Activated T-cell treated with anti-CD3 and anti-CD28 coated beads, Interleukin-2, amount 50 U/mL, for 72 hours (primary cell): ENCODE measurements at regions not wholly inside any gene's neighbourhood (a gene's known extent, or its start where the extent isn't known, plus 50 kb on each side); places are given as distances from the start of the nearest gene placed in this dataset.

ENCODE experiments used
- ATAC-seq, 2 donors: fragments of 150-1000 bp; cut with Tn5 transposase; replicated peaks in 1 of 2; 2 replicates each; pipeline ENCODE4 v1.10.0; 2021; ENCODE audit warnings: moderate library complexity in 2 of 2, mild to moderate bottlenecking in 1 of 2
- DNase-seq, 2 donors: peaks; one replicate each; pipeline ENCODE4 v3.0.0; 2021 to 2022; ENCODE audit warnings: mixed read lengths in 1 of 2
- H3K27ac Mint-ChIP-seq: one replicate; pipeline ENCODE4 v1.8.0; 2022; ENCODE audit warnings: mild to moderate bottlenecking, moderate library complexity, mixed read lengths
- H3K27me3 Mint-ChIP-seq: one replicate; pipeline ENCODE4 v1.8.0; 2022; ENCODE audit warnings: low read depth, mixed read lengths
- H3K36me3 Mint-ChIP-seq, 2 donors: one replicate each; pipeline ENCODE4 v1.8.0; 2022; ENCODE audit warnings: mixed read lengths in 2 of 2, mild to moderate bottlenecking in 1 of 2; ENCODE audit not compliant: insufficient read depth in 2 of 2
- H3K4me1 Mint-ChIP-seq: one replicate; pipeline ENCODE4 v1.8.0; 2022; ENCODE audit warnings: low read depth, mixed read lengths
- H3K4me3 Mint-ChIP-seq, 2 donors: one replicate each; pipeline ENCODE4 v1.8.0; 2022; ENCODE audit warnings: mild to moderate bottlenecking in 2 of 2, mixed read lengths in 2 of 2, moderate library complexity in 2 of 2
- H3K9me3 Mint-ChIP-seq, 2 donors: one replicate each; pipeline ENCODE4 v1.8.0; 2022; ENCODE audit warnings: mixed read lengths in 2 of 2

DNA sequence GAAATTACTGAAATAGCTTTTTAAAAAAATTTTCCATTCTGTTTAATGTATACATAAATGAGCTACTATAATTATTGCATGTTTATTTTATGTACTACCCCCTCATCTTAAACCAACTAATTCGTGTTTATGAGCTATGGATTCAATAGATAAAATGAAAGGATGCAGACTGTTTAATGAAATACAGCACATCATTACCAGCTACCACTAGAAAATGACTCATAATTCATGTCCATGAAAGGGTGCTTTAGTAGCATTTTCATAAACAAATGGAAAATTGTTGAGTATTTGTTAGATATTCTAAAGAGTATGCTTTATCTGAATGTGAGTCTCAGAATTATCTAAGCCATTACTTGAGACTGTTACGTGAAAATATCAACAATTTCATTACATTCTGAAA lies 1590.1 kb downstream of the HACE1 start:
- H3K27ac Mint-ChIP-seq: no peak overlapping the region
- H3K4me3 Mint-ChIP-seq: no peak overlapping the region
- peaks cover 1 to 6% of the 10 kb centered on the region in 2 donors for H3K9me3 Mint-ChIP-seq
- no peaks in the 10 kb centered on the region for H3K27me3 Mint-ChIP-seq
- H3K4me1 Mint-ChIP-seq: no peaks in the 10 kb centered on the region
- DNase-seq (no peak), ATAC-seq (no peak)
- no peaks in the 10 kb centered on the region for H3K36me3 Mint-ChIP-seq

DNA sequence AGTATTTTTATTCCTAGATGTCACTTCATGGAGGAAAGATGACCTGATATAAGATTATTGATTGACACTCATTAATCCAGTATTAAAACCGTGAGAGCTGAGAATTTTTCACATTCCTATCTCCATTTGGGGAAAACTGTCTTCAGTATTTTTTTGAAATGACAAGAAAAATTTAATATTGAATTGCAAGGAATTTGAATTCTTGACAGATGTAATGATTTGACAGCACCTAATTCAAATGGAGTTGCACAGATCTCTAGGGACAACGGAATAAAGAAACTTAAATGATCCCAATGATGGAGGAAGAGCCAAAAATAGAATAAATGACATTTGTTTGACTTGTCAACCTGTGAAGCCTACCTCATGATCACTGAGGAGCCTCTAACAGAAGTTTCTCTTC lies 1591.4 kb downstream of the HACE1 start:
- DNase-seq (no peak), ATAC-seq (no peak)
- Mint-ChIP-seq H3K9me3 (peaks cover 1 to 6% of the 10 kb centered on the region in 2 donors), H3K27ac (no peak overlapping the region), H3K4me1 (no peaks in the 10 kb centered on the region), H3K27me3 (no peaks in the 10 kb centered on the region), H3K4me3 (no peak overlapping the region), H3K36me3 (no peaks in the 10 kb centered on the region)

DNA sequence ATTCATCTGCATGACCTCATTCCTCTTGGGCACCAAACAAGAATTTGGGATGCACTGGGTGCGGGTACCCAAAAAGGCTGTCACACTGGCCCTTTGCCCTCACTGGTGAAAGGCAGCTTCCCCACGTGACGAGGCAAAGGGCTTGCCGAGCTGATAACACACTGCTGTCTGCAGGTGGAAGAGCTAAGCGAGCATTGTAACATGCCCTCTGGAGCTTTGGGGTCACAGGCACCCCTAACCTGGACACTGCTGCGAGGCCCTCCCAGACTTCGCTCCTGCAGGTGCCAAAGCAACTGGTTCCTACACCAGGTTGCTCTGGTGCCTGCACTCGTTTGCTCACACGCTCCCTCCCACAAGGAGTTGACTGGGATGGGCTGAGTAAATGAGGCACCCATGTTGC lies 1595.7 kb downstream of the HACE1 start:
- ATAC-seq: no peak
- no peak overlapping the region for H3K27ac Mint-ChIP-seq
- peaks cover 3 to 8% of the 10 kb centered on the region in 2 donors for H3K9me3 Mint-ChIP-seq
- no peaks in the 10 kb centered on the region for H3K27me3 Mint-ChIP-seq
- H3K4me1 Mint-ChIP-seq: no peaks in the 10 kb centered on the region
- DNase-seq: no peak
- H3K4me3 Mint-ChIP-seq: no peak overlapping the region
- H3K36me3 Mint-ChIP-seq: peaks cover 0 to 2% of the 10 kb centered on the region in 2 donors

- DNase-seq (no peak), ATAC-seq (no peak)
- H3K4me1 Mint-ChIP-seq: no peaks in the 10 kb centered on the region
- no peaks in the 10 kb centered on the region for H3K27me3 Mint-ChIP-seq
- H3K36me3 Mint-ChIP-seq: no peaks in the 10 kb centered on the region
- H3K27ac Mint-ChIP-seq: no peak overlapping the region
- no peak overlapping the region for H3K4me3 Mint-ChIP-seq
- peaks cover 0 to 9% of the 10 kb centered on the region in 2 donors for H3K9me3 Mint-ChIP-seq
These were observed 1604.6 kb downstream of the HACE1 start for GRCh38 chr6:103255132-103255531.

- H3K4me1 Mint-ChIP-seq: no peaks in the 10 kb centered on the region
- peaks cover 4 to 12% of the 10 kb centered on the region in 2 donors for H3K9me3 Mint-ChIP-seq
- H3K36me3 Mint-ChIP-seq: no peaks in the 10 kb centered on the region
- H3K27me3 Mint-ChIP-seq: no peaks in the 10 kb centered on the region
- H3K4me3 Mint-ChIP-seq: no peak overlapping the region
- H3K27ac Mint-ChIP-seq: no peak overlapping the region
- DNase-seq: no peak
- ATAC-seq: no peak
These were observed 1622.8 kb downstream of the HACE1 start for GRCh38 chr6:103236923-103237322.

DNA sequence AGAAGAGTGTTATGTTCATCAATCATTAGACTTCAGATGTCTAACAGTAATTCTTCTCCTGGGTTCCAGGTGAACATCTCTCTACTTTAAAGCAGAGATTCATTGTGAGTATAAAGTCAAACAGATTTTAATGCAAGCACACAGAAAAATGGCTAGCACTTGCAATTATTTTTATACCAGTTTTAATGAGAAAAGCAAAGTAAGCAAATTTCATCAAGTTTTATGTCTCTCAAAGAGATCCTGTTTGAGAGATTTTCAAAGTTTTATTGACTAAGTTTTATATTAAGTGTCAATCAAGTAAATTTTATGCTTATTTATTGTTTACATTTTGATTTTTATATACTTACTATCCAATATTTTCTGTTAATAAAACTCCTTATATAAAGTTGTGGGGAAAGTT lies 1628.5 kb downstream of the HACE1 start:
- H3K27ac Mint-ChIP-seq: no peak overlapping the region
- DNase-seq (no peak), ATAC-seq (no peak)
- H3K36me3 Mint-ChIP-seq: no peaks in the 10 kb centered on the region
- H3K27me3 Mint-ChIP-seq: no peaks in the 10 kb centered on the region
- H3K9me3 Mint-ChIP-seq: peaks cover 1 to 2% of the 10 kb centered on the region in 2 donors
- H3K4me1 Mint-ChIP-seq: no peaks in the 10 kb centered on the region
- H3K4me3 Mint-ChIP-seq: no peak overlapping the region

- Mint-ChIP-seq H3K4me3 (no peak overlapping the region), H3K4me1 (no peaks in the 10 kb centered on the region), H3K27ac (no peak overlapping the region), H3K9me3 (peaks cover 0 to 6% of the 10 kb centered on the region in 2 donors), H3K27me3 (no peaks in the 10 kb centered on the region), H3K36me3 (no peaks in the 10 kb centered on the region)
- DNase-seq (no peak), ATAC-seq (no peak)
These were observed 1643.9 kb downstream of the HACE1 start for GRCh38 chr6:103215847-103216246.

DNA sequence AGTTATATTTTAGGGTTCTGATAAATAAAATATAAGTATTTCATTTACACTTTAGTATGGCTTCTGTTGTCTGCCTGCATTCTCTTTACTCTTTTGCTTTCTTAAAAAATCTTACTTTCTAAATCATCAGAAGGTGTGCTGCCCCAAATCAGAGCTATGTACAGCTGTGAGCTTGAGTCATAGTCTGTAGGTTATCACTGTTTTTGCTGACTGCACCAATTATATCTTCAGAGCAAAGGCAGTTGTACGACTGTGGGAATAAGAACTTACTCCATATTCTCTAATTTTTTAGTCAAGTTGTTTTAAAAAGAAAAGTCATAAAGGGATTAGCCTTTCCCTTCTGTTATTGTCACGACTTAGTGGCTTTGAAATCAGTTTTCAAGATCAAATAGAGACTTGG lies 1649.0 kb downstream of the HACE1 start:
- H3K36me3 Mint-ChIP-seq: no peaks in the 10 kb centered on the region
- no peak overlapping the region for H3K27ac Mint-ChIP-seq
- no peak overlapping the region for H3K4me3 Mint-ChIP-seq
- peaks cover 3 to 5% of the 10 kb centered on the region in 2 donors for H3K9me3 Mint-ChIP-seq
- no peaks in the 10 kb centered on the region for H3K4me1 Mint-ChIP-seq
- ATAC-seq (no peak), DNase-seq (no peak)
- no peaks in the 10 kb centered on the region for H3K27me3 Mint-ChIP-seq

DNA sequence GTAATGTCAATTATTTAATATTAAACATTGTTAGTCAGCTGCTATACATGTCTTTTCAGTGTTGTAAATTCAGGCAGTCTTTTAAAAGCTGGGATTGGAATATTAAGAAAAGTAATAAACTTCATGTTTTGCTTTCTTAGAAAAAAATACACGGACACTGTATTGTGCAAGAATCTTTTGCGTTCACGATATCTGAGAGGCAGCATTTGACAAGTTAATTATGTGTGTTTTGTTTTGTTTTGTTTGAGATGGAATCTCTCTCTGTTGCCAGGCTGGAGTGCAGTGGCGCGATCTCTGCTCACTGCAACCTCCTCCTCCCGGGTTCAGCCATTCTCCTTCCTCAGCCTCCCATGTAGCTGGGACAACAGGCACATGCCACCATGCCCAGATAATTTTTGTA lies 1661.3 kb downstream of the HACE1 start:
- no peak overlapping the region for H3K4me3 Mint-ChIP-seq
- no peaks in the 10 kb centered on the region for H3K4me1 Mint-ChIP-seq
- H3K27ac Mint-ChIP-seq: no peak overlapping the region
- no peaks in the 10 kb centered on the region for H3K36me3 Mint-ChIP-seq
- H3K27me3 Mint-ChIP-seq: no peaks in the 10 kb centered on the region
- no peak for DNase-seq
- ATAC-seq: no peak
- H3K9me3 Mint-ChIP-seq: peaks cover 3 to 6% of the 10 kb centered on the region in 2 donors

DNA sequence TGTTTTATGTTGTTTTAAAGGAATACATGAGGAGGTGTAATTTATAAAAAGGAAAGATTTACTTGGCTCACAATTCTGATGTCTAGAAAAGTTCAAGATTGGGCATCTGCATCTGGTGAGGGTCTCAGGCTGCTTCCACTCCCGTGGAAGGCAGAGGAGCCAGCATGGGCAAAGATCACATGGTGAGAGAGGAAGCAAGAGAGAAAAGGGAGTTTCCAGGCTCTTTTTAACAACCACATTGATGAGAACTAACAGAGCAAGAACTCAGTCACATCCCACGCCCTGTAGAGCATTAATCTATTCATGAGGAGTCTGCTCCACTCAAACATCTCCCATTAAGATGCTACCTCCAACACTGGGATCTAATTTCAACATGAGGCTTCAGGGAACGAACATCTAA lies 1666.3 kb downstream of the HACE1 start:
- H3K9me3 Mint-ChIP-seq: peaks cover 5 to 9% of the 10 kb centered on the region in 2 donors
- ATAC-seq (no peak), DNase-seq (no peak)
- H3K36me3 Mint-ChIP-seq: peaks cover 0 to 3% of the 10 kb centered on the region in 2 donors
- no peaks in the 10 kb centered on the region for H3K4me1 Mint-ChIP-seq
- H3K4me3 Mint-ChIP-seq: no peak overlapping the region
- no peaks in the 10 kb centered on the region for H3K27me3 Mint-ChIP-seq
- no peak overlapping the region for H3K27ac Mint-ChIP-seq

DNA sequence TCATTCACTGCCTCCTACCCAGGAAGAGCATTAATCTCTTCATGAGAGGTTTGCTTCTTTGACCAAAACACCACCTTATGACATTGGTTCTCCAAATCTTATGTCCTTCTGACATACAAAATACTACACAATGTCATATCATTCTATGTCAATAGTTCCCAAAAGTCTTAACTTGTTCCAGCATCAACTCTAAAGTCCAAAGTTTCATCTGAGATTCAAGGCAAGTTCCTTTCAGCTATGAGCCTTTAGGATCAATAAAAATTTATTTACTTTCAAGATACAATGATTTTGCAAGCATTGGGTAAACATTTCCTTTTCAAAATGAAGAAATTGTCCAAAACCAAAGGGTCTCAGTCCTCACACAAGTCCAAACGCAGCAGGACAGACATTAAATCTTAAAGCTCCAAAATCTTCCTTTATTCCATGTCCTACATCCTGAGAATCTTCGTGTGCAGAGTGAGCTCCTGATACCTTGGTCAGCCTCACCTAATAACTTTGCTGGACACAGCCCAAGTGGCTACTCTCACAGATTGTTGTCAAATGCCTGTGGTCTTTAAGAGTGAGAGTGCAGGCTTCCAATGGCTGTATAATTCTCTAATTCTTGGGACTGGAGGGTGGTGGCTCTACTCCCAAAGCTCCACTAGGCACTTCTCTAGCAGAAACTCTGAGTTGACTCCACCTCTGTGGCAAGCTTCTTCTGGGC lies 1668.2 kb downstream of the HACE1 start:
- no peak for ATAC-seq
- Mint-ChIP-seq H3K36me3 (peaks cover 0 to 3% of the 10 kb centered on the region in 2 donors), H3K4me3 (no peak overlapping the region), H3K9me3 (peaks cover 5 to 11% of the 10 kb centered on the region in 2 donors), H3K27ac (no peak overlapping the region), H3K27me3 (no peaks in the 10 kb centered on the region), H3K4me1 (no peaks in the 10 kb centered on the region)
- DNase-seq: no peak

GRCh38 chr6:103184776-103185175 lies 1674.9 kb downstream of the HACE1 start:
- DNase-seq (no peak), ATAC-seq (no peak)
- Mint-ChIP-seq H3K4me1 (no peaks in the 10 kb centered on the region), H3K4me3 (no peak overlapping the region), H3K27me3 (no peaks in the 10 kb centered on the region), H3K27ac (no peak overlapping the region), H3K9me3 (peaks cover 2 to 4% of the 10 kb centered on the region in 2 donors), H3K36me3 (no peaks in the 10 kb centered on the region)

- Mint-ChIP-seq H3K27ac (no peak overlapping the region), H3K4me3 (no peak overlapping the region), H3K27me3 (no peaks in the 10 kb centered on the region), H3K9me3 (peaks cover 3 to 4% of the 10 kb centered on the region in 2 donors), H3K4me1 (no peaks in the 10 kb centered on the region), H3K36me3 (no peaks in the 10 kb centered on the region)
- ATAC-seq (no peak), DNase-seq (no peak)
These were observed 1675.8 kb downstream of the HACE1 start for GRCh38 chr6:103183831-103184411.

GRCh38 chr6:103178193-103178592 lies 1681.5 kb downstream of the HACE1 start:
- H3K4me3 Mint-ChIP-seq: no peak overlapping the region
- no peak for ATAC-seq
- no peak for DNase-seq
- H3K27ac Mint-ChIP-seq: no peak overlapping the region
- H3K4me1 Mint-ChIP-seq: no peaks in the 10 kb centered on the region
- no peaks in the 10 kb centered on the region for H3K36me3 Mint-ChIP-seq
- peaks cover 3 to 8% of the 10 kb centered on the region in 2 donors for H3K9me3 Mint-ChIP-seq
- no peaks in the 10 kb centered on the region for H3K27me3 Mint-ChIP-seq
